HepG2 (cell line): ENCODE measurements at regions not wholly inside any gene's neighbourhood (a gene's known extent, or its start where the extent isn't known, plus 50 kb on each side); places are given as distances from the start of the nearest gene placed in this dataset.

Experiments
- ASH2L ChIP-seq: fragments of 300-600, 200-600 bp; sonication (generic); IDR thresholded peaks from 2 replicates; pipeline ENCODE4 v1.7.0; 2017; ENCODE audit warnings: low read depth, mild to moderate bottlenecking, moderate library complexity, mixed read lengths, low read length; ENCODE audit not compliant: insufficient read length
- CENPT ChIP-seq: sonication (generic); formaldehyde crosslinking; IDR thresholded peaks from 2 replicates; pipeline ENCODE4 v1.8.0; 2022; ENCODE audit warnings: low read depth, mild to moderate bottlenecking, moderate library complexity, missing genetic modification reagents
- FOSL1 ChIP-seq: sonication (generic); formaldehyde crosslinking; IDR thresholded peaks from 2 replicates; pipeline ENCODE4 v1.9.0; 2021; ENCODE audit warnings: missing genetic modification reagents, borderline replicate concordance
- GTF3A ChIP-seq: sonication (generic); formaldehyde crosslinking; conservative IDR thresholded peaks from 2 replicates; pipeline ENCODE4 v1.4.0; 2020; ENCODE audit warnings: mild to moderate bottlenecking, missing genetic modification reagents
- HBP1 ChIP-seq: IDR thresholded peaks from 2 replicates; pipeline ENCODE4 v1.6.1; 2016; ENCODE audit warnings: low read depth, control low read depth
- HDAC1 ChIP-seq: sonication (generic); formaldehyde crosslinking; IDR thresholded peaks from 2 replicates; pipeline ENCODE4 v1.5.1; 2020; ENCODE audit warnings: mild to moderate bottlenecking, missing genetic modification reagents
- HMGXB3 ChIP-seq: sonication (generic); formaldehyde crosslinking; IDR thresholded peaks from 2 replicates; pipeline ENCODE4 v1.4.0; 2020; ENCODE audit warnings: missing genetic modification reagents, borderline replicate concordance
- MXI1 ChIP-seq: IDR thresholded peaks from 3 replicates; pipeline ENCODE4 v1.6.1; 2012; ENCODE audit warnings: low read depth, low read length, inconsistent platforms, borderline replicate concordance
- NR2F2 ChIP-seq: IDR thresholded peaks from 2 replicates; pipeline ENCODE4 v1.6.1; 2012; ENCODE audit warnings: low read depth, inconsistent platforms, borderline replicate concordance
- NR3C1 ChIP-seq: sonication (generic); formaldehyde crosslinking; IDR thresholded peaks from 2 replicates; pipeline ENCODE4 v1.4.0; 2020; ENCODE audit warnings: missing genetic modification reagents
- SP1 ChIP-seq, 2 experiments: fragments of 450-650 bp in 1 of 2; sonication (generic) in 1 of 2; formaldehyde crosslinking in 1 of 2; IDR thresholded peaks; 2 replicates each; pipeline versions ENCODE4 v1.4.0 to v1.6.1; 2016 to 2020; ENCODE audit warnings: missing genetic modification reagents in 1 of 2
- SRSF1 ChIP-seq: fragments of 200-400 bp; formaldehyde crosslinking; optimal IDR thresholded peaks from 2 replicates; pipeline ENCODE3; 2017; ENCODE audit warnings: mild to moderate bottlenecking, low read depth, low read length, moderate library complexity
- ZBTB25 ChIP-seq: IDR thresholded peaks from 2 replicates; pipeline ENCODE4 v1.6.1; 2018; ENCODE audit warnings: missing genetic modification reagents
- ZBTB34 ChIP-seq: sonication (generic); formaldehyde crosslinking; IDR thresholded peaks from 2 replicates; pipeline ENCODE4 v1.8.0; 2022; ENCODE audit warnings: mild to moderate bottlenecking, missing genetic modification reagents
- ZBTB8A ChIP-seq: sonication (generic); formaldehyde crosslinking; IDR thresholded peaks from 2 replicates; pipeline ENCODE4 v1.4.0; 2020; ENCODE audit warnings: mild to moderate bottlenecking, low read depth, missing genetic modification reagents, borderline replicate concordance
- ZFP91 ChIP-seq: sonication (generic); formaldehyde crosslinking; IDR thresholded peaks from 2 replicates; pipeline ENCODE4 v1.9.0; 2022; ENCODE audit warnings: missing genetic modification reagents, mild to moderate bottlenecking, borderline replicate concordance
- ZMYM4 ChIP-seq: sonication (generic); formaldehyde crosslinking; IDR thresholded peaks from 2 replicates; pipeline ENCODE4 v1.8.1; 2023; ENCODE audit warnings: mild to moderate bottlenecking, missing genetic modification reagents
- ZNF83 ChIP-seq: sonication (generic); formaldehyde crosslinking; IDR thresholded peaks from 2 replicates; pipeline ENCODE4 v1.4.0; 2020; ENCODE audit warnings: missing genetic modification reagents, mild to moderate bottlenecking, borderline replicate concordance

- TF ChIP-seq ZBTB34 (peak; percentile 83; the same call in 1 of the 2 replicates), SP1 (IDR thresholded peaks at IDR 0.05) (no peak), SP1 (CRISPR knock-in tag; IDR thresholded peaks at IDR 0.05) (peak; percentile 92), NR3C1 (CRISPR knock-in tag) (no peak), ZFP91 (CRISPR knock-in tag) (peak; percentile 96), ZBTB8A (CRISPR knock-in tag) (no peak), ZBTB25 (CRISPR knock-in tag) (0 out of 2 replicates have a peak, but pooled peaks have one; percentile 34), HMGXB3 (peak; percentile 91; the same call in 1 of the 2 replicates), HBP1 (CRISPR knock-in tag) (no peak), ASH2L (peak; percentile 70), MXI1 (no peak; the same call in 2 of the 3 replicates), FOSL1 (no peak; the same call in 1 of the 2 replicates), ZMYM4 (peak; percentile 97), SRSF1 (no peak), GTF3A (CRISPR knock-in tag) (0 out of 2 replicates have a peak, but pooled peaks have one; percentile 87), NR2F2 (peak; percentile 100), HDAC1 (CRISPR knock-in tag) (peak; percentile 99), ZNF83 (CRISPR knock-in tag) (no peak), CENPT (no peak)
These were observed 115.9 kb upstream of the TBX3 start (continued) for GRCh38 chr12:114799574-114800487.
